Chondrocyte (in vitro differentiated cells): ENCODE measurements at regions not wholly inside any gene's neighbourhood (a gene's known extent, or its start where the extent isn't known, plus 50 kb on each side); places are given as distances from the start of the nearest gene placed in this dataset.

Experiments
- DNase-seq: peaks from one replicate; pipeline ENCODE4 v3.0.0; 2021; ENCODE audit warnings: mixed read lengths, low spot score
- H3K27ac Mint-ChIP-seq: one replicate; pipeline ENCODE4 v1.8.0; 2021; ENCODE audit warnings: mild to moderate bottlenecking, moderate library complexity, mixed read lengths; ENCODE audit not compliant: unreplicated experiment
- H3K27me3 Mint-ChIP-seq: 2 replicates; pipeline ENCODE4 v1.8.0; 2021; ENCODE audit warnings: low read depth, mixed read lengths
- H3K36me3 Mint-ChIP-seq: 2 replicates; pipeline ENCODE4 v1.8.0; 2021; ENCODE audit warnings: low read depth, mixed read lengths
- H3K4me1 Mint-ChIP-seq: 2 replicates; pipeline ENCODE4 v1.8.0; 2021; ENCODE audit warnings: low read depth, mild to moderate bottlenecking, mixed read lengths
- H3K4me3 Mint-ChIP-seq: one replicate; pipeline ENCODE4 v1.8.0; 2021; ENCODE audit warnings: mild to moderate bottlenecking, moderate library complexity, mixed read lengths; ENCODE audit not compliant: unreplicated experiment
- H3K9me3 Mint-ChIP-seq: 2 replicates; pipeline ENCODE4 v1.8.0; 2021; ENCODE audit warnings: low read depth, mixed read lengths
- CTCF ChIP-seq: fragments of 200-600 bp; sonication (generic); IDR thresholded peaks from 2 replicates; pipeline ENCODE4 v1.5.0; 2021; ENCODE audit warnings: antibody characterized with exemption, mild to moderate bottlenecking, moderate library complexity

- peaks cover 6% of the 10 kb centered on the region for H3K36me3 Mint-ChIP-seq
- H3K4me3 Mint-ChIP-seq = no peak overlapping the region
- TF ChIP-seq CTCF = no peak
- peaks cover 15% of the 10 kb centered on the region for H3K4me1 Mint-ChIP-seq
- H3K27me3 Mint-ChIP-seq = no peaks in the 10 kb centered on the region
- H3K9me3 Mint-ChIP-seq = peaks cover 22% of the 10 kb centered on the region
- no peak overlapping the region for H3K27ac Mint-ChIP-seq
- no peak for DNase-seq
Measured at GRCh38 chr7:156590212-156590611, 50.4 kb upstream of the RNF32 start.

GRCh38 chr7:156589808-156590207, 50.8 kb upstream of the RNF32 start:
- Mint-ChIP-seq H3K4me1 (peaks cover 15% of the 10 kb centered on the region), H3K36me3 (peaks cover 5% of the 10 kb centered on the region), H3K27ac (peak overlapping the region; percentile 3), H3K9me3 (peaks cover 24% of the 10 kb centered on the region), H3K4me3 (no peak overlapping the region), H3K27me3 (no peaks in the 10 kb centered on the region)
- no peak for DNase-seq
- peak; percentile 40 for TF ChIP-seq CTCF

GRCh38 chr7:156585926-156586325, 54.6 kb upstream of the RNF32 start:
- TF ChIP-seq CTCF = no peak
- no peaks in the 10 kb centered on the region for H3K27me3 Mint-ChIP-seq

GRCh38 chr7:156585025-156585648, 55.4 kb upstream of the RNF32 start:
- TF ChIP-seq CTCF = no peak
- peaks cover 12% of the 10 kb centered on the region for H3K4me1 Mint-ChIP-seq
- peaks cover 17% of the 10 kb centered on the region for H3K9me3 Mint-ChIP-seq
- no peak overlapping the region for H3K4me3 Mint-ChIP-seq
- H3K36me3 Mint-ChIP-seq = peaks cover 3% of the 10 kb centered on the region
- H3K27ac Mint-ChIP-seq = no peak overlapping the region
- H3K27me3 Mint-ChIP-seq = no peaks in the 10 kb centered on the region
- DNase-seq = no peak

More at GRCh38 chr7:156585926-156586325, 54.6 kb upstream of the RNF32 start:
- Mint-ChIP-seq H3K27ac (no peak overlapping the region), H3K9me3 (peaks cover 17% of the 10 kb centered on the region), H3K4me3 (no peak overlapping the region), H3K4me1 (peaks cover 15% of the 10 kb centered on the region), H3K36me3 (peaks cover 3% of the 10 kb centered on the region)
- DNase-seq = no peak

GRCh38 chr7:156582591-156583123, 57.9 kb upstream of the RNF32 start:
- H3K36me3 Mint-ChIP-seq = peaks cover 3% of the 10 kb centered on the region
- peaks cover 4% of the 10 kb centered on the region for H3K27me3 Mint-ChIP-seq
- no peak for TF ChIP-seq CTCF
- DNase-seq = no peak
- no peaks in the 10 kb centered on the region for H3K4me1 Mint-ChIP-seq
- peaks cover 17% of the 10 kb centered on the region for H3K9me3 Mint-ChIP-seq
- no peak overlapping the region for H3K27ac Mint-ChIP-seq
- no peak overlapping the region for H3K4me3 Mint-ChIP-seq
